ENCODE measurements at regions not wholly inside any gene's neighbourhood (a gene's known extent, or its start where the extent isn't known, plus 50 kb on each side); places are given as distances from the start of the nearest gene placed in this dataset.

DNA sequence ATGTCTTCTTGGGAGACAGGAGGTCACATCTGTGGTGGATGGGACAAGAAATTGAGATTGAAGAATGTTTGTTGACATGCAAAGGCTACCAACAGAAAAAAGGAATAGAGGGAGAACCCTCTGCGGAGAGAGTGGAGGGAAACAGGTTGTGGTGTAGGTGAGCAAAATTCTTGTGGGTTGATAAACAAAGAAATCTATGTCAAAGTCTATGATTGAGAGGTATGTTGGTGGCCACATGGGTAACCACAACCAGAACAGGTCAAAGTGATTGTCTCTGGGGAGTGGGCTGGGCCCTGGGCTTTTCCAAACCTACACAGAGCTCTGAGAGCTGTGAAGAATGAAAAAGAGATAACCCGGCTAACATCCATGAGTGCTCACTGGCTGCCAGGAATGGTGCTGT is 62.8 kb upstream of the NCK2 start:
- H3K79me2 ChIP-seq (ENCODE audit: control insufficient read depth in 1 of 2, insufficient read depth in 2 of 2, low read length in 2 of 2), result no peaks in the 10 kb centered on the region
- no peaks in the 10 kb centered on the region for H4K20me1 ChIP-seq (replicated peaks in 1 of 2; ENCODE audit: control insufficient read depth in 1 of 2, insufficient read depth in 2 of 2, low read length in 2 of 2)
- TF ChIP-seq SIRT6 (IDR thresholded peaks at IDR 0.05; ENCODE audit: low read length) (no peak), MAFK (IDR thresholded peaks at IDR 0.05; ENCODE audit: low read depth, low read length) (no peak), CREB1 (IDR thresholded peaks at IDR 0.05) (no peak), TCF12 (IDR thresholded peaks at IDR 0.05; ENCODE audit: low read depth, low read length) (no peak), NRF1 (IDR thresholded peaks at IDR 0.05; ENCODE audit: low read depth, low read length) (no peak), POLR2AphosphoS5 (IDR thresholded peaks at IDR 0.05; ENCODE audit: low read depth, low read length) (no peak)
- DNase-seq (ENCODE audit: low read depth in 1 of 2, low spot score in 2 of 2) (no peak), FAIRE-seq (no peak)
- no peak overlapping the region for H2BK120ac ChIP-seq (replicated peaks; ENCODE audit: low read depth, low read length)
- no peak overlapping the region for H3K18ac ChIP-seq (ENCODE audit: extremely low read depth, low read length)
- H3K9me3 ChIP-seq (ENCODE audit: insufficient read depth in 2 of 2, low read depth in 1 of 2, low read length in 1 of 2), result no peaks in the 10 kb centered on the region
- no peaks in the 10 kb centered on the region for H3K36me3 ChIP-seq (ENCODE audit: control insufficient read depth in 2 of 4, insufficient read depth in 4 of 4, low read length in 3 of 4)
- no peak overlapping the region for H2BK20ac ChIP-seq (ENCODE audit: low read length)
- H4K8ac ChIP-seq (ENCODE audit: extremely low read depth, insufficient read depth, low read length), result no peak overlapping the region
- H3K4ac ChIP-seq (replicated peaks; ENCODE audit: insufficient read length, low read depth, low read length), result no peak overlapping the region
- no peak overlapping the region for H3K23ac ChIP-seq (ENCODE audit: insufficient read length)
- H3K79me1 ChIP-seq (ENCODE audit: low read depth, low read length), result no peaks in the 10 kb centered on the region
- H3K27ac ChIP-seq (ENCODE audit: low read depth, low read length), result no peak overlapping the region
- CTCF ChIA-PET (ENCODE audit: partially characterized antibody), result interaction anchor here (1.0 to 1.7 kb wide), 2 partner anchors 14 to 244 kb away, joined by 3 read pairs; no protein-coding TSS in a partner anchor
- H2BK5ac ChIP-seq (ENCODE audit: low read depth, low read length), result no peak overlapping the region
- H3K4me2 ChIP-seq (ENCODE audit: insufficient read depth in 1 of 2, low read depth in 2 of 2, low read length in 2 of 2), result no peak overlapping the region
- no peak overlapping the region for H2BK12ac ChIP-seq (ENCODE audit: low read depth, low read length)
- 0 out of 2 replicates have a peak, but pooled peaks cover 2% of the 10 kb centered on the region for H3K23me2 ChIP-seq (ENCODE audit: low read depth, low read length)
- no peak overlapping the region for H2AK5ac ChIP-seq (ENCODE audit: low read depth, low read length)
- H3K4me1 ChIP-seq (replicated peaks in 1 of 4; ENCODE audit: control insufficient read depth in 3 of 4, insufficient read depth in 4 of 4, low read length in 3 of 4), result no peaks in the 10 kb centered on the region
- no peak overlapping the region for H3K56ac ChIP-seq (replicated peaks; ENCODE audit: insufficient read length, low read depth, low read length)
- no peak overlapping the region for H2BK15ac ChIP-seq (ENCODE audit: low read length)
- no peak overlapping the region for H2AFZ ChIP-seq (ENCODE audit: low read length)
- no peak overlapping the region for H3K14ac ChIP-seq (ENCODE audit: insufficient read length)
- no peaks in the 10 kb centered on the region for H3K27me3 ChIP-seq (replicated peaks in 1 of 4; ENCODE audit: control insufficient read depth in 3 of 4, extremely low read depth in 1 of 4, insufficient read depth in 3 of 4, low read length in 3 of 4)
- POLR2A ChIA-PET (ENCODE audit: partially characterized antibody), result no interaction called here
- H3K9ac ChIP-seq (replicated peaks in 1 of 4; ENCODE audit: extremely low read depth in 1 of 4, low read depth in 3 of 4, low read length in 3 of 4), result no peak overlapping the region
- 97% methylated on average over 2 of the region's 2 CpGs; no CpG with 5 or more reads in 1 of the 2 experiments for WGBS, 2 experiments (ENCODE audit: extremely low coverage in 1 of 2, insufficient coverage in 1 of 2, insufficient read length in 1 of 2, insufficient replicate concordance in 2 of 2, low coverage in 1 of 2, low lambda C conversion rate in 2 of 2, missing lambda C conversion rate in 1 of 2)
- H3K4me3 ChIP-seq (ENCODE audit: extremely low read depth in 1 of 4, insufficient read depth in 2 of 4, low read depth in 3 of 4, low read length in 4 of 4), result no peak overlapping the region
- no peak overlapping the region for H4K91ac ChIP-seq (replicated peaks; ENCODE audit: insufficient read length, low read length)
- no peak overlapping the region for H4K5ac ChIP-seq (ENCODE audit: insufficient read length, low read depth, low read length)
